SU-DHL-6 (cell line): ENCODE measurements at regions not wholly inside any gene's neighbourhood (a gene's known extent, or its start where the extent isn't known, plus 50 kb on each side); places are given as distances from the start of the nearest gene placed in this dataset.

Source experiments
- EZH2phosphoT487 ChIP-seq: fragments of 200-600 bp; sonication (generic), shearing (Covaris generic); conservative IDR thresholded peaks from 2 replicates; pipeline ENCODE4 v1.6.1; 2018; ENCODE audit warnings: mild to moderate bottlenecking, antibody characterized with exemption, low read length, moderate library complexity, mixed read lengths
- TF ChIP-seq, protein P1 (sequence below): fragments of 200-600 bp; sonication (generic); IDR thresholded peaks from one replicate; pipeline ENCODE4 v1.5.1; 2017; ENCODE audit warnings: antibody characterized with exemption, mild to moderate bottlenecking, low read length, moderate library complexity; ENCODE audit not compliant: insufficient read depth, poor library complexity, severe bottlenecking

DNA sequence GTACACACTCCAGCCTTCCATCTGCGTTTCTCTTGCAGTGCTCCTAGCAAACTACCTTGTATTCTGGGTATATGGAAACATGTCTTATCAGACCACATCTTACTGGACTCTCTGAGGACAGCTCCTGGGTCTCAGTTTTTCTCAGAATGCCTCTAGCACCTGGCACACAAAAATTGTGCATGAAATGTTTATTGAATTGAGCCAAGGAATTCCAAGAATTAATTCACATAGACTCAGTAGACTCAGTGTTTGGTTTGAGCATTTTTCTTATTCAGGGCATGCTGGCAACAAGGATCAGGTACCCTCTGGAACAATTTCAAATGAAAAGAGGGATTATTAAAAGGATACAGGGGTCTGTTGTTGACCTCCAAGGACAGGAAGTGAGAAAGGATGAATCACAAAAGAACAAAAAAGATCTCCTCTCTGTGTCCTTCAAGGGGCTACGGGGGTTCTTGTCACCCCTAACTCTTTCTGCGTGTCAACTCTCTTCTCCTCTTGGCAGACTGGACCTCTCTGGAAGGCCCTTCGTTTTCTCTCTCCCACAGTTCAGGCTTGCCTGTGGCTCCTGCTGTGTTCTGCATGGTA lies 270.0 kb upstream of the HES1 start:
- TF ChIP-seq, protein P1, sequence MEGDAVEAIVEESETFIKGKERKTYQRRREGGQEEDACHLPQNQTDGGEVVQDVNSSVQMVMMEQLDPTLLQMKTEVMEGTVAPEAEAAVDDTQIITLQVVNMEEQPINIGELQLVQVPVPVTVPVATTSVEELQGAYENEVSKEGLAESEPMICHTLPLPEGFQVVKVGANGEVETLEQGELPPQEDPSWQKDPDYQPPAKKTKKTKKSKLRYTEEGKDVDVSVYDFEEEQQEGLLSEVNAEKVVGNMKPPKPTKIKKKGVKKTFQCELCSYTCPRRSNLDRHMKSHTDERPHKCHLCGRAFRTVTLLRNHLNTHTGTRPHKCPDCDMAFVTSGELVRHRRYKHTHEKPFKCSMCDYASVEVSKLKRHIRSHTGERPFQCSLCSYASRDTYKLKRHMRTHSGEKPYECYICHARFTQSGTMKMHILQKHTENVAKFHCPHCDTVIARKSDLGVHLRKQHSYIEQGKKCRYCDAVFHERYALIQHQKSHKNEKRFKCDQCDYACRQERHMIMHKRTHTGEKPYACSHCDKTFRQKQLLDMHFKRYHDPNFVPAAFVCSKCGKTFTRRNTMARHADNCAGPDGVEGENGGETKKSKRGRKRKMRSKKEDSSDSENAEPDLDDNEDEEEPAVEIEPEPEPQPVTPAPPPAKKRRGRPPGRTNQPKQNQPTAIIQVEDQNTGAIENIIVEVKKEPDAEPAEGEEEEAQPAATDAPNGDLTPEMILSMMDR = no peak
- TF ChIP-seq EZH2phosphoT487 = no peak
